ENCODE measurements at regions not wholly inside any gene's neighbourhood (a gene's known extent, or its start where the extent isn't known, plus 50 kb on each side); places are given as distances from the start of the nearest gene placed in this dataset.
"Not testable (repeated sequence)": the region's sequence is repeated elsewhere in the genome, so short reads cannot be mapped to it uniquely, and the experiment has no call there.

DNA sequence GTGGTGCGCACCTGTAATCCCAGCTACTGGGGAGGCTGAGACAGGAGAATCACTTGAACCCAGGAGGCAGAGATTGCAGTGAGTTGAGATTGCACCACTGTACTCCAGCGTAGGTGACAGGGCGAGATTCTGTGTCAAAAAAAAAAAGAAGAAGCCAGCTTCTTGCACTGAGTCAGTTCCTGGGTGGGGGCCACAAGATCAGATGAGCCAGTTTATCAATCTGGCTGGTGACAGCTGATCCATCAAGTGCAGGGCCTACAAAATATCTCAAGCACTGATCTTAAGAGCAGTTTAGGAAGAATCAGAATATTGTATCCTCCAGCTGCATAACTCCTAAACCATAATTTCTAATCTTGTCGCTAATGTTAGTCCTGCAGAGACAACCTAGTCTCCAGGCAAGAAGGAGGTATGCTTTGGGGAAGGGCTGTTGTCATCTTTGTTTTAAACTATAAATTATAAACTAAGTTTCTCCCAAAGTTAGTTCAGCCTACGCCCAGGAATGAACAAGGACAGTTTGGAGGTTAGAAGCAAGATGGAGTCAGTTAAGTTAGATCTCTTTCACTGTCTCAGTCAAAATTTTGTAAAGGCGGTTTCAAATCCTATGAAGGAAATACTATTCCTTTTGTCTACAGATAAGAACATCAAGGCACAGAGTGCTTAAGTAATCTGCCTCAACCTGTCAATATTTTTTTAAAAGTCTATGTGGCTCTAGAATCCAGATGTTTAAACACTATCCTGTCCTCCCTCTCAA is 139.0 kb upstream of the NUDT4 start:
- TF ChIP-seq CTCF (conservative IDR thresholded peaks at IDR 0.05; ENCODE audit: low read length); EZH2phosphoT487 (IDR thresholded peaks at IDR 0.05; ENCODE audit: borderline replicate concordance): not testable (repeated sequence)
